ENCODE measurements at regions not wholly inside any gene's neighbourhood (a gene's known extent, or its start where the extent isn't known, plus 50 kb on each side); places are given as distances from the start of the nearest gene placed in this dataset.

GRCh38 chr2:240358821-240359397, 76.6 kb upstream of the GPC1 start:
- no peak for TF ChIP-seq SUZ12 (IDR thresholded peaks at IDR 0.05)
- TF ChIP-seq L3MBTL2 (conservative IDR thresholded peaks at IDR 0.05): no peak
- no peak for TF ChIP-seq HDGF (IDR thresholded peaks at IDR 0.05; ENCODE audit: borderline replicate concordance)
- no peak for TF ChIP-seq TARDBP (IDR thresholded peaks at IDR 0.05)
- TF ChIP-seq ARNT (IDR thresholded peaks at IDR 0.05): no peak
- no peak for TF ChIP-seq SP1 (IDR thresholded peaks at IDR 0.05)
- no peak for TF ChIP-seq BHLHE40 (IDR thresholded peaks at IDR 0.05; ENCODE audit: borderline replicate concordance)
- TF ChIP-seq CTBP1 (IDR thresholded peaks at IDR 0.05; ENCODE audit: borderline replicate concordance): no peak
- no peak for TF ChIP-seq FOXM1 (IDR thresholded peaks at IDR 0.05; ENCODE audit: borderline replicate concordance)
- no peak for TF ChIP-seq NFRKB (IDR thresholded peaks at IDR 0.05)
- no peak for TF ChIP-seq ZNF384 (IDR thresholded peaks at IDR 0.05)
- no peak for TF ChIP-seq LEF1 (IDR thresholded peaks at IDR 0.05; ENCODE audit: borderline replicate concordance)
- no peak for TF ChIP-seq FOXK2 (IDR thresholded peaks at IDR 0.05)
- TF ChIP-seq ELF4 (IDR thresholded peaks at IDR 0.05): no peak
